PC-3 (cell line): ENCODE measurements at regions not wholly inside any gene's neighbourhood (a gene's known extent, or its start where the extent isn't known, plus 50 kb on each side); places are given as distances from the start of the nearest gene placed in this dataset.

Source experiments
- EZH2 ChIP-seq: fragments of 300-600 bp; sonication (generic); IDR thresholded peaks from one replicate; pipeline ENCODE4 v1.6.1; 2017; ENCODE audit warnings: antibody characterized with exemption, mild to moderate bottlenecking, low read length; ENCODE audit not compliant: unreplicated experiment
- EZH2phosphoT487 ChIP-seq: fragments of 300-600 bp; sonication (generic); IDR thresholded peaks from 2 replicates; pipeline ENCODE4 v1.6.1; 2018; ENCODE audit warnings: mild to moderate bottlenecking, antibody characterized with exemption, low read length, borderline replicate concordance
- TF ChIP-seq, protein P1 (sequence below): fragments of 300-600 bp; sonication (generic); conservative IDR thresholded peaks from 2 replicates; pipeline ENCODE4 v1.5.1; 2017; ENCODE audit warnings: antibody characterized with exemption, low read depth, mild to moderate bottlenecking, low read length

DNA sequence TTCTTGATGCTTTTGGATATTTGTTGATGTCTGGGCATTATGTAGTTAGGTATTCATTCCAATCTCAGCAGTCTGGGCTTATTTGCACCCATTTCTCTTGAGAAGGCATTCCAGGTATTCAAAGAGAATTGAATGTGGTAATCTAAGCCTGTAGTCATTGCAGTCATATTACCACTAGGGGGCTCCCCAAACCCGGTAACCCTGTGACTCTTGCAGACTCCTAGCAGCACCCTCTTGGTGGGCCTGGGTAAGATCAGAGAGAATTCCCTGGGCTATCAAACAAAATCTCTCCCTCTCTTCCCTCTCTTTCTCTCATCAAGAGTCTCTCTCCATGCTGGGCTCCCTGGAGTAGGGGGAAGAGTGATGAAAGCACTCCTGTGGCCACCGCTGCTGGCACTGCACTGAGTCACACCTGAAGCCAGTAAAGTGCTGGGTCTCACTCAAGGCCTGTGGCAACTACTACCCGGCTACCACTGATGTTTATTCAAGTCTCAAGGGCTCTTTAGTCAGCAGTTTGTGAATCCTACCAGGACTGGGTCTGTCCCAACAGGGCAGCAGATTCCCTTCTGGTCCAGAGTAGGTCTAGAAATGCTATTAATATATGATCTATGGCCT lies 187.7 kb upstream of the NUDT10 start:
- TF ChIP-seq, protein P1, sequence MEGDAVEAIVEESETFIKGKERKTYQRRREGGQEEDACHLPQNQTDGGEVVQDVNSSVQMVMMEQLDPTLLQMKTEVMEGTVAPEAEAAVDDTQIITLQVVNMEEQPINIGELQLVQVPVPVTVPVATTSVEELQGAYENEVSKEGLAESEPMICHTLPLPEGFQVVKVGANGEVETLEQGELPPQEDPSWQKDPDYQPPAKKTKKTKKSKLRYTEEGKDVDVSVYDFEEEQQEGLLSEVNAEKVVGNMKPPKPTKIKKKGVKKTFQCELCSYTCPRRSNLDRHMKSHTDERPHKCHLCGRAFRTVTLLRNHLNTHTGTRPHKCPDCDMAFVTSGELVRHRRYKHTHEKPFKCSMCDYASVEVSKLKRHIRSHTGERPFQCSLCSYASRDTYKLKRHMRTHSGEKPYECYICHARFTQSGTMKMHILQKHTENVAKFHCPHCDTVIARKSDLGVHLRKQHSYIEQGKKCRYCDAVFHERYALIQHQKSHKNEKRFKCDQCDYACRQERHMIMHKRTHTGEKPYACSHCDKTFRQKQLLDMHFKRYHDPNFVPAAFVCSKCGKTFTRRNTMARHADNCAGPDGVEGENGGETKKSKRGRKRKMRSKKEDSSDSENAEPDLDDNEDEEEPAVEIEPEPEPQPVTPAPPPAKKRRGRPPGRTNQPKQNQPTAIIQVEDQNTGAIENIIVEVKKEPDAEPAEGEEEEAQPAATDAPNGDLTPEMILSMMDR, result peak; percentile 75
- TF ChIP-seq EZH2 (no peak), EZH2phosphoT487 (no peak)
